Thyroid gland (tissue), 4 donors: ENCODE measurements at regions not wholly inside any gene's neighbourhood (a gene's known extent, or its start where the extent isn't known, plus 50 kb on each side); places are given as distances from the start of the nearest gene placed in this dataset.

Experiments used
- CTCF ChIP-seq, 6 experiments: fragments of 200-600 bp in 3 of 6; fragments of 450-650 bp in 3 of 6; sonication (generic) in 3 of 6; IDR thresholded peaks; one replicate each; pipeline ENCODE4 v1.5.1; 2016 to 2019; ENCODE audit warnings: antibody characterized with exemption in 6 of 6, mild to moderate bottlenecking in 2 of 6, inconsistent platforms in 1 of 6, moderate library complexity in 1 of 6
- POLR2A ChIP-seq, 2 donors: fragments of 450-650 bp; IDR thresholded peaks; one replicate each; pipeline ENCODE4 v1.6.1; 2017; ENCODE audit warnings: antibody characterized with exemption in 2 of 2, mild to moderate bottlenecking in 2 of 2, moderate library complexity in 1 of 2

GRCh38 chr4:31189938-31190337 is 469.8 kb downstream of the PCDH7 start:
- no peak for TF ChIP-seq CTCF (IDR thresholded peaks at IDR 0.05)
- TF ChIP-seq POLR2A (IDR thresholded peaks at IDR 0.05), result no peak
